ENCODE measurements at regions not wholly inside any gene's neighbourhood (a gene's known extent, or its start where the extent isn't known, plus 50 kb on each side); places are given as distances from the start of the nearest gene placed in this dataset.
"Not testable (repeated sequence)": the region's sequence is repeated elsewhere in the genome, so short reads cannot be mapped to it uniquely, and the experiment has no call there.

GRCh38 chr5:101675510-101676219 lies 620.4 kb downstream of the SLCO4C1 start:
- H3K4me3 ChIP-seq, result no peak overlapping the region
- no peaks in the 10 kb centered on the region for H3K36me3 ChIP-seq
- no peak for DNase-seq (ENCODE audit: low read depth in 1 of 2, low spot score in 2 of 2)
- H3K27me3 ChIP-seq (replicated peaks), result peaks cover 10% of the 10 kb centered on the region
- H3K27ac ChIP-seq, result no peak overlapping the region
- no peaks in the 10 kb centered on the region for H3K4me1 ChIP-seq (replicated peaks)
- no peaks in the 10 kb centered on the region for H3K9me3 ChIP-seq (replicated peaks)

- no peak for DNase-seq (ENCODE audit: low read depth in 1 of 2, low spot score in 2 of 2)
- Histone ChIP-seq H3K27me3 (replicated peaks) (peaks cover 10% of the 10 kb centered on the region), H3K36me3 (no peaks in the 10 kb centered on the region), H3K4me1 (replicated peaks) (no peaks in the 10 kb centered on the region), H3K4me3 (no peak overlapping the region), H3K27ac (no peak overlapping the region), H3K9me3 (replicated peaks) (no peaks in the 10 kb centered on the region)
Measured at GRCh38 chr5:101673120-101673519, 623.0 kb downstream of the SLCO4C1 start.

DNA sequence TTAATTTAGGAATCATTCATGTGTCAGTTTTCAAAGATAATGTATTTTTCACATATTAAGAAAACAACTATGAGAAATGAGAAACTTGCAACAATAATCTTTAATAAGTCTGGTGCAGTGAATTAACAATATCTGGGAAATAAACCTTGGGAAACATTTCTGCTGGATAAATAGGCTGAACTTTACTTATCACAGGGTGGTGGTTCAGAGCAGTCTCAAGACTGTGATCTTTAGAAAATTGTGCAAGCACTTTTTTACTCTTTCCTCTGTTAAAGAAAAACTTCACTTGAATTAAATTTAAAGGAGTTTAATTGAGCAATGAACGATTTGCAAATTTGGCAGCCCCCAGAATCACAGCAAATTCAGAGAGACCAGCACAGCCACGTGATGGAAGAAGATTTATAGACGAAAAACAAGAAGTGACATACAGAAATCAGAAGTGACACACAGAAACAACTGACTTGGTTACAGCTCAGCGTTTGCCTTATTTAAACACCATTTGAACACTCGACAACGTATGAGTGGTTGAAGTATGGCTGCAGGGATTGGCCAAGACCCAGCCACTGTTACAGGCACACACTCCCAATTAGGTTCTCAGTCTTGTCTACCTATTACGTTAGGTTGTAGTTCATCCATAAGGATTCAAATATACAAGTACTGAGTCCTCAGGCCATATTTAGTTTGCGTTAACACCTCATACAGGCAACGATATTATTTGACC lies 631.9 kb downstream of the SLCO4C1 start:
- Histone ChIP-seq H3K27ac (no peak overlapping the region), H3K36me3 (no peaks in the 10 kb centered on the region), H3K27me3 (replicated peaks) (no peaks in the 10 kb centered on the region), H3K4me1 (replicated peaks) (no peaks in the 10 kb centered on the region), H3K4me3 (no peak overlapping the region), H3K9me3 (replicated peaks) (no peaks in the 10 kb centered on the region)
- no peak for DNase-seq (ENCODE audit: low read depth in 1 of 2, low spot score in 2 of 2)

GRCh38 chr5:101663543-101663942 lies 632.5 kb downstream of the SLCO4C1 start:
- H3K27ac ChIP-seq, result no peak overlapping the region
- H3K27me3 ChIP-seq (replicated peaks), result no peaks in the 10 kb centered on the region
- no peak overlapping the region for H3K4me3 ChIP-seq
- H3K9me3 ChIP-seq (replicated peaks), result no peaks in the 10 kb centered on the region
- no peak for DNase-seq (ENCODE audit: low read depth in 1 of 2, low spot score in 2 of 2)
- no peaks in the 10 kb centered on the region for H3K36me3 ChIP-seq
- H3K4me1 ChIP-seq (replicated peaks), result no peaks in the 10 kb centered on the region

- H3K27ac ChIP-seq, result no peak overlapping the region
- H3K36me3 ChIP-seq, result no peaks in the 10 kb centered on the region
- no peaks in the 10 kb centered on the region for H3K9me3 ChIP-seq (replicated peaks)
- no peak overlapping the region for H3K4me3 ChIP-seq
- no peaks in the 10 kb centered on the region for H3K27me3 ChIP-seq (replicated peaks)
- no peaks in the 10 kb centered on the region for H3K4me1 ChIP-seq (replicated peaks)
- no peak for DNase-seq (ENCODE audit: low read depth in 1 of 2, low spot score in 2 of 2)
Measured at GRCh38 chr5:101662263-101662662, 633.8 kb downstream of the SLCO4C1 start.

DNA sequence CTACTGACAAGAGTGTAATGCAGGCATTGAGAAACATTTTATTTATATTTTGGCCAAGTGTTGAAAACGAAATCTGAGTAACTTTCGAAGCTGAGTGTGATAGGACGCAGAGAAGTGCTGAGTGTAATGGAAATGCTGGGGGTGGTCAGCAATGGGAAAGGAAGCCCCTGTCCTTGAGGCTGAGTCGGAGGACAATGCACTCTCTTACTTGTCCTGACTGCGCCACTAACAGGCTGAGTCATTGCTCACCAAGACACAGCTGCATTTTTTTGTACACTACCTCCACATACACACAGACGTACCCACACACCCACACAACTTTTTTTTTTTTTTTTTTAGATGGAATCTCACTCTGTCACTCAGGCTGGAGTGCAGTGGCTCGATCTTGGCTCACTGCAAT lies 637.7 kb downstream of the SLCO4C1 start:
- H3K27me3 ChIP-seq (replicated peaks), result no peaks in the 10 kb centered on the region
- no peak overlapping the region for H3K4me3 ChIP-seq
- no peak overlapping the region for H3K27ac ChIP-seq
- H3K9me3 ChIP-seq (replicated peaks), result no peaks in the 10 kb centered on the region
- no peaks in the 10 kb centered on the region for H3K36me3 ChIP-seq
- no peaks in the 10 kb centered on the region for H3K4me1 ChIP-seq (replicated peaks)
- DNase-seq (ENCODE audit: low read depth in 1 of 2, low spot score in 2 of 2), result no peak

DNA sequence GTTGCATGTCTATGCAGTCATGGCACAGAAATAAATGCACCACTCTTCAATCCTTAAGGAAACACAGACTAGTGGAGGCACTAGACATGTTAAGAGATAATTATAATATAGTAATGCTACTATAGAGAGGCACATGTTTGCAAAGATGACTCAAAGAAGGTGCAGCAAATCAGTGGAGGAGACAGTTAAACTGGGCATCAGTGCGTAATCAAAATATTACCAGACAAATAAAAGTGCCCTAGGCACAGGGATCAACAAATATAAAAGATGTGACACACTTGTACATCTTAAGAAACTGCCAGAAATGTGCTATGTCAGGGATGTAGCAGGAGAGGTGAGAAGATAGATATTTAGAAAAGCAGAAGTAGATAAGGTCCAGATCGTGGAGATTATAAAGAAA lies 642.1 kb downstream of the SLCO4C1 start:
- Histone ChIP-seq H3K4me3 (no peak overlapping the region), H3K4me1 (replicated peaks) (no peaks in the 10 kb centered on the region), H3K9me3 (replicated peaks) (no peaks in the 10 kb centered on the region), H3K36me3 (no peaks in the 10 kb centered on the region), H3K27ac (no peak overlapping the region), H3K27me3 (replicated peaks) (no peaks in the 10 kb centered on the region)
- DNase-seq (ENCODE audit: low read depth in 1 of 2, low spot score in 2 of 2), result no peak

- DNase-seq (ENCODE audit: low read depth in 1 of 2, low spot score in 2 of 2), result no peak
- Histone ChIP-seq H3K27ac (no peak overlapping the region), H3K36me3 (no peaks in the 10 kb centered on the region), H3K27me3 (replicated peaks) (no peaks in the 10 kb centered on the region), H3K4me1 (replicated peaks) (no peaks in the 10 kb centered on the region), H3K9me3 (replicated peaks) (no peaks in the 10 kb centered on the region), H3K4me3 (no peak overlapping the region)
Measured at GRCh38 chr5:101647861-101648260, 648.2 kb downstream of the SLCO4C1 start.

DNA sequence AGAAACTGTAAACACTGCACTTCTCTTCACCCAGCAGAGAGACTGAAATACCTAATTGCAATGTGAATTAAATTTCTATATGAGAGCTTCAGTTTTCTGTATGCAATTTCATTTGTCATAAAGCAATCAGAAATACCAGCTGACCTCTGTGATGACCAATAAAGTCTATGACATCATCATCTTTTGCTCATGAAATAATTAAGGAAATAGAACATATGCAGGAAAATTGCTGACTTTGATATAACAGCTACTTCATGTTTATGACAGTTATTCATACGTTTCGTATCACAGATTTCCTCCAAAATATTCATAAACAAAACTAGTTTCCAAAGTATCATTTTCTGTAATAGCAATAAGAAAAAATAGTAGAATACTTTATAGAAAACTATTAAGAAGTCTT lies 652.3 kb downstream of the SLCO4C1 start:
- Histone ChIP-seq H3K36me3 (no peaks in the 10 kb centered on the region), H3K27me3 (replicated peaks) (no peaks in the 10 kb centered on the region), H3K27ac (no peak overlapping the region), H3K9me3 (replicated peaks) (no peaks in the 10 kb centered on the region), H3K4me3 (no peak overlapping the region), H3K4me1 (replicated peaks) (no peaks in the 10 kb centered on the region)
- no peak for DNase-seq (ENCODE audit: low read depth in 1 of 2, low spot score in 2 of 2)

- Histone ChIP-seq H3K4me3 (no peak overlapping the region), H3K4me1 (replicated peaks) (no peaks in the 10 kb centered on the region), H3K36me3 (no peaks in the 10 kb centered on the region)
Measured at GRCh38 chr5:101637599-101637998, 658.5 kb downstream of the SLCO4C1 start.

GRCh38 chr5:101627770-101628169 lies 668.3 kb downstream of the SLCO4C1 start:
- not testable (repeated sequence) for H3K27ac ChIP-seq; H3K4me3 ChIP-seq; H3K9me3 ChIP-seq (replicated peaks); H3K27me3 ChIP-seq (replicated peaks); DNase-seq (ENCODE audit: low read depth in 1 of 2, low spot score in 2 of 2); H3K36me3 ChIP-seq; H3K4me1 ChIP-seq (replicated peaks)

More at GRCh38 chr5:101637599-101637998, 658.5 kb downstream of the SLCO4C1 start:
- no peaks in the 10 kb centered on the region for H3K27me3 ChIP-seq (replicated peaks)
- H3K9me3 ChIP-seq (replicated peaks), result no peaks in the 10 kb centered on the region
- no peak overlapping the region for H3K27ac ChIP-seq
- no peak for DNase-seq (ENCODE audit: low read depth in 1 of 2, low spot score in 2 of 2)

DNA sequence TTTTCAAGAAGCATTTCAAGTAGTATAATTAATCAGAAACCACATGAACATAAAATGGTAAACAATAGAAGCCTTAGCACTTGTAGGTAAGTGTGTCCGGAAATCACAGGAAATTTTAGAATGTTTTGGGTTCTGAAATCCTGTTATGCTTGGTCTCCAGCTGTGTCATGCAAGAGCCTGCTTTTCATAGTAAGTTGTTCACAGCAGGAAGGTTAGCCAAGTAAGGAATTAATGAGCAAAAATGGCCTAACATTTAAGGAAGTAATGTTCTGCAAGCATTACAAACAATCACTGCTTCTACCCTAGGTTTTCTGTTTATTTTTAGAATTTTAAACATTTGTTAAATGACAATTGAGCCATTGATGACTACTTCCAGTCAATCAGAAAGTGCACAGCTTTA lies 669.5 kb downstream of the SLCO4C1 start:
- H3K4me1 ChIP-seq (replicated peaks), result no peaks in the 10 kb centered on the region
- no peaks in the 10 kb centered on the region for H3K27me3 ChIP-seq (replicated peaks)
- DNase-seq (ENCODE audit: low read depth in 1 of 2, low spot score in 2 of 2), result no peak
- no peak overlapping the region for H3K4me3 ChIP-seq
- no peaks in the 10 kb centered on the region for H3K36me3 ChIP-seq
- H3K9me3 ChIP-seq (replicated peaks), result 0 out of 2 replicates have a peak, but pooled peaks cover 3% of the 10 kb centered on the region
- H3K27ac ChIP-seq, result no peak overlapping the region

DNA sequence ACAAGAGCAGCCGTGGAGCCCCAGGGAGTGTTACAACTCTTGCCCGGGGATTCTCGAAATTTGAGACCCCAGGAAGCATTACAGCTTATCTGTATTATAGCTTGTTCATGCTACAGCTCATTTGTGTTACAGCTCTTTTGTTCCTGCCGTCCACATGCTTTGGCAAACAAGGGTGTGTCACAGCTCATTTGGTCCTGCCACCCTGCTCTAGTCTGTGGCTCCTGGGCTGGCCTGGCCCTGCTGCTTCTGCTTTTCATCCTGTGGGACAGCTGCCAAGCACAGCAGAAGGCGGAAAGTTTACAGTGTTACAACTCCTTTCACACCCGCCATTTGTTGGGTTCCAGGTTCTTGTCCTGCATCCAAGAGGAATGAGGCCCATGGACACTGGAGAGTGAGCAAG lies 685.0 kb downstream of the SLCO4C1 start:
- 0 out of 2 replicates have a peak, but pooled peaks cover 5% of the 10 kb centered on the region for H3K27me3 ChIP-seq (replicated peaks)
- no peaks in the 10 kb centered on the region for H3K9me3 ChIP-seq (replicated peaks)
- no peaks in the 10 kb centered on the region for H3K36me3 ChIP-seq
- no peak for DNase-seq (ENCODE audit: low read depth in 1 of 2, low spot score in 2 of 2)
- H3K27ac ChIP-seq, result no peak overlapping the region
- no peaks in the 10 kb centered on the region for H3K4me1 ChIP-seq (replicated peaks)
- no peak overlapping the region for H3K4me3 ChIP-seq

GRCh38 chr5:101608322-101608721 lies 687.8 kb downstream of the SLCO4C1 start:
- no peak for DNase-seq (ENCODE audit: low read depth in 1 of 2, low spot score in 2 of 2)
- no peaks in the 10 kb centered on the region for H3K4me1 ChIP-seq (replicated peaks)
- H3K4me3 ChIP-seq, result no peak overlapping the region

More at GRCh38 chr5:101608322-101608721, 687.8 kb downstream of the SLCO4C1 start:
- no peaks in the 10 kb centered on the region for H3K36me3 ChIP-seq
- 0 out of 2 replicates have a peak, but pooled peaks cover 5% of the 10 kb centered on the region for H3K27me3 ChIP-seq (replicated peaks)
- no peak overlapping the region for H3K27ac ChIP-seq
- no peaks in the 10 kb centered on the region for H3K9me3 ChIP-seq (replicated peaks)

Measured in SJSA1 (cell line).